ENCODE measurements at regions not wholly inside any gene's neighbourhood (a gene's known extent, or its start where the extent isn't known, plus 50 kb on each side); places are given as distances from the start of the nearest gene placed in this dataset.

DNA sequence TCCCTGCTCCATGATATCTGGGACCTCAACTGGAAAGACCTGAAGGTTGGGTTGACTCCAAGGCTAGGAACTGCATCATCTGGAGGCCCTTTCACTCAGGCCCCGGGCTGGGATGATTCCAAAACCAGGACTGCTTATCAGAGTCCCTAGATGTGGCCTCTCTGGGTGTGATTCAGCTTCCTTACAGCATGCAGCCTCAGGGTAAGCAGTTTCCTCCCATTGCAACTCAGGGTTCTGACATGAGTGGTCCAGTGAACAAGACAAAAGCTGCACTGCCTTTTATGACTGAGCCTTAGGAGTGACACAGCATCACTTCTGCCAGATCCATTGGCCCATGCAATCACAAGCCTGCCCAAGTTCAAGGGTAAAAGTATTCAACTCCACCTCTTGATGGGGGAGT lies 502.8 kb downstream of the COG6 start:
- Mint-ChIP-seq H3K9me3 (no peaks in the 10 kb centered on the region), H3K27me3 (no peaks in the 10 kb centered on the region), H3K27ac (no peak overlapping the region), H3K36me3 (ENCODE audit: low read depth) (no peaks in the 10 kb centered on the region), H3K4me3 (no peak overlapping the region), H3K4me1 (peaks cover 17% of the 10 kb centered on the region)
- ATAC-seq (ENCODE audit: low read depth) (peak; percentile 45), DNase-seq (no peak)
- intact Hi-C loops (cut with micrococcal nuclease), result loop anchor here (5.0 kb wide), 1 partner anchor 56 kb away; no protein-coding TSS in a partner anchor
- CTCF ChIA-PET, result no interaction called here
- TF ChIP-seq, protein P1, sequence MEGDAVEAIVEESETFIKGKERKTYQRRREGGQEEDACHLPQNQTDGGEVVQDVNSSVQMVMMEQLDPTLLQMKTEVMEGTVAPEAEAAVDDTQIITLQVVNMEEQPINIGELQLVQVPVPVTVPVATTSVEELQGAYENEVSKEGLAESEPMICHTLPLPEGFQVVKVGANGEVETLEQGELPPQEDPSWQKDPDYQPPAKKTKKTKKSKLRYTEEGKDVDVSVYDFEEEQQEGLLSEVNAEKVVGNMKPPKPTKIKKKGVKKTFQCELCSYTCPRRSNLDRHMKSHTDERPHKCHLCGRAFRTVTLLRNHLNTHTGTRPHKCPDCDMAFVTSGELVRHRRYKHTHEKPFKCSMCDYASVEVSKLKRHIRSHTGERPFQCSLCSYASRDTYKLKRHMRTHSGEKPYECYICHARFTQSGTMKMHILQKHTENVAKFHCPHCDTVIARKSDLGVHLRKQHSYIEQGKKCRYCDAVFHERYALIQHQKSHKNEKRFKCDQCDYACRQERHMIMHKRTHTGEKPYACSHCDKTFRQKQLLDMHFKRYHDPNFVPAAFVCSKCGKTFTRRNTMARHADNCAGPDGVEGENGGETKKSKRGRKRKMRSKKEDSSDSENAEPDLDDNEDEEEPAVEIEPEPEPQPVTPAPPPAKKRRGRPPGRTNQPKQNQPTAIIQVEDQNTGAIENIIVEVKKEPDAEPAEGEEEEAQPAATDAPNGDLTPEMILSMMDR (IDR thresholded peaks at IDR 0.05), result no peak
- POLR2A ChIA-PET, result no interaction called here

DNA sequence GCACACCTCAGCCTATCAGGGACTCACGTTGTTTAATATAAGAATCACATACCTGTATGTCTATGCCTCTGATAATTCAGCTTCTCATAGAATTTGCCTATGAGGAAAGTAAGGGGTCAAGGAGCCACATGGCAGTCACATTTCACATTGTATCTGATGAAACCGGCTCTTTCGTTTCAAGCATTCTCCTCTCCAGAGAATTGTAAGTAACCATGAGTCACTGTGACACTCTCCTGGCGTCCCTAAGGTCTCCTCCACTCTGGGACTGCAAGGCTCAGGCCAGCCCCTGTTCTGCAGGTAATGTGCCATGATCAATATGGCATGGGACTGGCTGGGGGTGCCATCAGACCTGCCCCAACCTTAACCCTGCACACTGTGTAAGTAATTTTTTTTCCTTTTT lies 503.3 kb downstream of the COG6 start:
- peaks cover 17% of the 10 kb centered on the region for H3K4me1 Mint-ChIP-seq
- ATAC-seq (ENCODE audit: low read depth), result peak; percentile 47
- no peak overlapping the region for H3K27ac Mint-ChIP-seq
- TF ChIP-seq, protein P1 (IDR thresholded peaks at IDR 0.05), result no peak
- no peaks in the 10 kb centered on the region for H3K9me3 Mint-ChIP-seq
- H3K27me3 Mint-ChIP-seq, result no peaks in the 10 kb centered on the region
- DNase-seq, result no peak
- ChIA-PET CTCF (no interaction called here), POLR2A (no interaction called here)
- intact Hi-C loops (cut with micrococcal nuclease), result loop anchor here (5.0 kb wide), 1 partner anchor 56 kb away; no protein-coding TSS in a partner anchor
- H3K4me3 Mint-ChIP-seq, result no peak overlapping the region
- H3K36me3 Mint-ChIP-seq (ENCODE audit: low read depth), result no peaks in the 10 kb centered on the region

DNA sequence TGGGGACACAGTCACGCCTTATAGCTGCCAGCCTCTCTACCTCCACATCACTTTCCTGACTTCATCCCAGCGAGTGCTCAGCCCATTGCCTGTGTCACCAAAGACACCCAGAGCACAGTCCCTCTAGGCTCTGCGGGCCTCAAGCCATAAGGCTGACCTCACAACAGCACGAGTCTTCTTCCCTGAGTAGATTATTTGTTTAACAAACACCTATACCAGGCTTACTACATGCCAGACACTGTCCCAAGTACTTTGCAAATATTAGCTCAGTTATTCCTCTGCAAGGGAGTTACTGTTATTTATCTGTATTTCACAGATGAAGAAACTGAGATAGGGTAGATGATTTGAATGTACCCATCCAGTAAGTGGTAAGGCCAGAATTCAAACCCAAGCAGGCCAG lies 504.3 kb downstream of the COG6 start:
- ATAC-seq (ENCODE audit: low read depth) (no peak), DNase-seq (no peak)
- intact Hi-C loops (cut with micrococcal nuclease), result loop anchor here (2.0 to 5.0 kb wide), 2 partner anchors 13 to 57 kb away; no protein-coding TSS in a partner anchor
- peaks cover 17% of the 10 kb centered on the region for H3K4me1 Mint-ChIP-seq
- TF ChIP-seq, protein P1 (IDR thresholded peaks at IDR 0.05), result no peak
- H3K27me3 Mint-ChIP-seq, result no peaks in the 10 kb centered on the region
- ChIA-PET CTCF (no interaction called here), POLR2A (no interaction called here)
- no peaks in the 10 kb centered on the region for H3K36me3 Mint-ChIP-seq (ENCODE audit: low read depth)
- H3K4me3 Mint-ChIP-seq, result no peak overlapping the region
- H3K9me3 Mint-ChIP-seq, result no peaks in the 10 kb centered on the region
- no peak overlapping the region for H3K27ac Mint-ChIP-seq

DNA sequence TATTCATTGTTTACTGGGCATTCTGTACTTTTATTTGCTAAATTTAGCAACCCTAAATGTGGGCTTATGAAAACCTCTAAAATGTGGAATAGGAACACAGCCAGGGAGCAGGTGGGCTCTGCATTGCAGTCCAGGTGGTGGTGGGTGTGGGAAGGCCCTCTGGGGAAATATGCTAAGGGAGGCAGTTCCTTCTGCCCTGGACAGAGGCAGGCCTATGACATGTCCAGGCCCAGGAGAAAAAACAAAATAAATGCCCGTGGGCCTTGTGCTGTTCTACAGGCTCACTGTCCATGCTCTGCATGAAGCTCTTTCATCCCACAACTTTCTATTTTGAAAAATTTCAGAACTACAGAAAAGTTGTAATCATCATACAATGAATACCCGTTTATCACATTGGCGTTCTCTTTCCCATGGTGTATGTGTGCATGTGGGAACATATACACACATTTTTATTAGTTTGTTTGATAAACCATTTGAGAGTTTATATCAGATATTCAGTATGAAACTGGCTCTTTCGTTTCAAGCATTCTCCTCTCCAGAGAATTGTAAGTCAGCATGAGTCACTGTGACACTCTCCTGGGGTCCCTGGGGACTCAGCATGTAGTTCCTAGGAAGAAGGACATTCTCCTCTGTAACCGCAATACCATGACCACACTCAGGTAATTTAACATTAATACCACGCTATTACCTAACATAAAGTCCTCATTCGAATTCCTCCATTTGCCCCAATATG lies 505.3 kb downstream of the COG6 start:
- TF ChIP-seq, protein P1 (IDR thresholded peaks at IDR 0.05), result no peak
- ATAC-seq (ENCODE audit: low read depth) (peak; percentile 78), DNase-seq (no peak)
- intact Hi-C loops (cut with micrococcal nuclease), result loop anchor here (1.0 to 2.0 kb wide), 2 partner anchors 14 to 46 kb away; no protein-coding TSS in a partner anchor
- POLR2A ChIA-PET, result interaction anchor here (0.5 kb wide), 1 partner anchor 538 kb away, joined by 6 read pairs; no protein-coding TSS in a partner anchor
- Mint-ChIP-seq H3K27me3 (no peaks in the 10 kb centered on the region), H3K4me3 (peak overlapping the region; percentile 21), H3K4me1 (peaks cover 19% of the 10 kb centered on the region), H3K27ac (peak overlapping the region; percentile 2), H3K36me3 (ENCODE audit: low read depth) (no peaks in the 10 kb centered on the region), H3K9me3 (no peaks in the 10 kb centered on the region)
- CTCF ChIA-PET, result interaction anchor here (0.9 kb wide), 1 partner anchor 91 kb away, joined by 3 read pairs; no protein-coding TSS in a partner anchor

DNA sequence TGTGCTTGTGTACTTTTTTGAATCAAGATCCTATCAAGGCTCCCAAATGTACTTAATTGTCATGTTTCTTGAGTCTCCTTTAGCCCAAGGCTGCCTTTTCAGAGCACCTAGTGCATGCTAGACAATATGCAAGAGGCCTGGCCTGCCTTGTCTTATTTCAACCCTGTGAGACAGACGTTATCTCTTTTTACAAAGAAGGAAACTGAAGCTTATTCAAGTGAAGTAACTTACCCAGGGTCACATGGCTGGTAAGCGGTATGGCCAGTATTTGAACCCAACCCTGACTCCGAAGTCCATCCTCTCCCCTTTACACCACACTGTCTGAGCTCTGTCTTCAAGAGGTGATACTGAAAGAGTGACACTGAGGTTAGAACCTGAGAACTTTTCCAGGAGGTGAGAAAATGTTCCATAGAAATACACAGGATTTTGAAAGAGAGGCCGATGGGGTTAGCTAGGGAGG lies 505.1 kb downstream of the FOXO1 start:
- H3K36me3 Mint-ChIP-seq (ENCODE audit: low read depth), result no peaks in the 10 kb centered on the region
- H3K4me3 Mint-ChIP-seq, result peak overlapping the region; percentile 21
- TF ChIP-seq, protein P1 (IDR thresholded peaks at IDR 0.05), result no peak
- no peaks in the 10 kb centered on the region for H3K9me3 Mint-ChIP-seq
- ChIA-PET CTCF (interaction anchor here (0.9 kb wide), 1 partner anchor 92 kb away, joined by 3 read pairs; no protein-coding TSS in a partner anchor), POLR2A (interaction anchor here (0.5 kb wide), 1 partner anchor 10 kb away, joined by 8 read pairs; no protein-coding TSS in a partner anchor)
- peak overlapping the region; percentile 22 for H3K27ac Mint-ChIP-seq
- peak; percentile 12 for ATAC-seq (ENCODE audit: low read depth)
- no peaks in the 10 kb centered on the region for H3K27me3 Mint-ChIP-seq
- intact Hi-C loops (cut with micrococcal nuclease), result loop anchor here (1.0 to 2.0 kb wide), 2 partner anchors 15 to 45 kb away; no protein-coding TSS in a partner anchor
- DNase-seq, result no peak
- peaks cover 19% of the 10 kb centered on the region for H3K4me1 Mint-ChIP-seq
